ENCODE measurements at regions not wholly inside any gene's neighbourhood (a gene's known extent, or its start where the extent isn't known, plus 50 kb on each side); places are given as distances from the start of the nearest gene placed in this dataset.

DNA sequence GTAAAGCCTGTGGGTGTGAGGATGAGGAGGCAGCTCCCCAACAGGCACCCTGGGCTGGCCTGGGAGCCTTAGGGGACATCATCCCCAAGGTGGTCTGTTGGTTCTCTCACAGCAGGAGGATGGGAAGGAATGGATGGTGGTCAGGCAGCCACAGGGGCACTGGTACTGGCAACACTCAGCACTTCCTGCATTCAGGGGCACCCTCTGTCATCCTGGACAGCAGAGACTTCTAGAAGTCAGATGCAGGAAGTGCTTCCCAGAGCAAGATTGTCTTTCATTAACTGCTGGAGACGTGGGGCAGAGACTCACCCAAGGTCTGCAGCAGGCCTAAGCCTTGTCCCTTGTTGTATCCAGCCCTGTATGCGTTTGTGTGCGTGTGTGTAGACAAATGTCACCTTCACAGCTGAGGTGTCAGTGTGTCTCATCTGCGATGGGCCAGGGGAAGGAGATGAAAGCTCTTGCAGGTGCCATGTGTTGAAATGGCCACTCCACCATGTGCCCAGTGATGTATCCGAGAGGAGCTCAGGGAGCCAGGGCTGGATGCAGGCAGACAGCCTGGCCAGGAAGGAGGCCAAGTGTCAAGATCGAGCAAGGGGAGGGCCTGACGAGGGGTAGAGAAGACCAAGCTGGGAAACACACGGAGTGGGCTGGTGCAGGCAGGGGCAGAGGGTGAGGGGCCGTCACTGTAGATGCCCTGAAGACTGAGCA, 85.1 kb downstream of the PITPNM2 start:
- TF ChIP-seq POLR2A (IDR thresholded peaks at IDR 0.05): no peak
- TF ChIP-seq, protein P1, sequence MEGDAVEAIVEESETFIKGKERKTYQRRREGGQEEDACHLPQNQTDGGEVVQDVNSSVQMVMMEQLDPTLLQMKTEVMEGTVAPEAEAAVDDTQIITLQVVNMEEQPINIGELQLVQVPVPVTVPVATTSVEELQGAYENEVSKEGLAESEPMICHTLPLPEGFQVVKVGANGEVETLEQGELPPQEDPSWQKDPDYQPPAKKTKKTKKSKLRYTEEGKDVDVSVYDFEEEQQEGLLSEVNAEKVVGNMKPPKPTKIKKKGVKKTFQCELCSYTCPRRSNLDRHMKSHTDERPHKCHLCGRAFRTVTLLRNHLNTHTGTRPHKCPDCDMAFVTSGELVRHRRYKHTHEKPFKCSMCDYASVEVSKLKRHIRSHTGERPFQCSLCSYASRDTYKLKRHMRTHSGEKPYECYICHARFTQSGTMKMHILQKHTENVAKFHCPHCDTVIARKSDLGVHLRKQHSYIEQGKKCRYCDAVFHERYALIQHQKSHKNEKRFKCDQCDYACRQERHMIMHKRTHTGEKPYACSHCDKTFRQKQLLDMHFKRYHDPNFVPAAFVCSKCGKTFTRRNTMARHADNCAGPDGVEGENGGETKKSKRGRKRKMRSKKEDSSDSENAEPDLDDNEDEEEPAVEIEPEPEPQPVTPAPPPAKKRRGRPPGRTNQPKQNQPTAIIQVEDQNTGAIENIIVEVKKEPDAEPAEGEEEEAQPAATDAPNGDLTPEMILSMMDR (IDR thresholded peaks at IDR 0.05): no peak
